H1 (cell line): ENCODE measurements at regions not wholly inside any gene's neighbourhood (a gene's known extent, or its start where the extent isn't known, plus 50 kb on each side); places are given as distances from the start of the nearest gene placed in this dataset.

Experiments
- CTCF ChIA-PET: fragments of 300-600 bp; sonication (Branson Sonifier 250); formaldehyde crosslinking; loops from one replicate; lab custom pipeline; 2021; ENCODE audit not compliant: partially characterized antibody; lab: Charles Lee
- POLR2A ChIA-PET: fragments of 300-600 bp; sonication (Branson Sonifier 250); formaldehyde crosslinking; loops from one replicate; lab custom pipeline; 2021; ENCODE audit warnings: inconsistent platforms; ENCODE audit not compliant: partially characterized antibody; lab: Charles Lee
- DNase-seq, 2 experiments: peaks; one replicate each; pipeline versions ENCODE4 v3.0.0 to v3.0.0-alpha.2; 2010 to 2022; ENCODE audit warnings: low spot score in 2 of 2, low read depth in 1 of 2, mixed read lengths in 1 of 2
- FAIRE-seq: peaks from 2 replicates; lab custom pipeline; 2011; peaks lifted over from hg19 to GRCh38; lab: Jason Lieb, UNC
- H2AFZ ChIP-seq: 2 replicates; pipeline ENCODE4 v1.8.1; 2012; ENCODE audit warnings: low read length, inconsistent platforms
- H2AK5ac ChIP-seq: 2 replicates; pipeline ENCODE4 v1.6.1; 2013; ENCODE audit warnings: low read depth, low read length
- H2BK120ac ChIP-seq: replicated peaks from 2 replicates; pipeline ENCODE3; 2013; ENCODE audit warnings: low read depth, low read length, inconsistent platforms
- H2BK12ac ChIP-seq: 2 replicates; pipeline ENCODE4 v1.6.1; 2013; ENCODE audit warnings: low read depth, low read length
- H2BK15ac ChIP-seq: 2 replicates; pipeline ENCODE4 v1.6.1; 2013; ENCODE audit warnings: low read length
- H2BK20ac ChIP-seq: 2 replicates; pipeline ENCODE4 v1.6.1; 2013; ENCODE audit warnings: low read length
- H2BK5ac ChIP-seq: 2 replicates; pipeline ENCODE4 v1.6.1; 2013; ENCODE audit warnings: low read depth, low read length
- H3K14ac ChIP-seq: 2 replicates; pipeline ENCODE4 v1.6.1; 2013; ENCODE audit warnings: inconsistent platforms; ENCODE audit not compliant: insufficient read length
- H3K18ac ChIP-seq: 2 replicates; pipeline ENCODE4 v1.6.1; 2013; ENCODE audit warnings: low read length; ENCODE audit errors: extremely low read depth
- H3K23ac ChIP-seq: 2 replicates; pipeline ENCODE4 v1.6.1; 2013; ENCODE audit warnings: inconsistent platforms; ENCODE audit not compliant: insufficient read length
- H3K23me2 ChIP-seq: 2 replicates; pipeline ENCODE4 v1.6.1; 2013; ENCODE audit warnings: low read depth, low read length
- H3K27ac ChIP-seq: 2 replicates; pipeline ENCODE4 v1.6.1; 2011; ENCODE audit warnings: low read depth, low read length, inconsistent platforms
- H3K27me3 ChIP-seq, 4 experiments: replicated peaks in 1 of 4; 1 replicate in 1 of 4; 2 replicates in 3 of 4; pipeline versions ENCODE4 v1.6.1 to v1.8.1; 2011 to 2013; ENCODE audit warnings: low read length in 3 of 4, mild to moderate bottlenecking in 3 of 4, inconsistent platforms in 2 of 4, mixed read lengths in 2 of 4, moderate library complexity in 1 of 4; ENCODE audit not compliant: control insufficient read depth in 3 of 4, insufficient read depth in 3 of 4; ENCODE audit errors: extremely low read depth in 1 of 4
- H3K36me3 ChIP-seq, 4 experiments: 2 replicates each; pipeline versions ENCODE4 v1.6.1 to v1.8.1; 2011 to 2013; ENCODE audit warnings: mild to moderate bottlenecking in 4 of 4, low read length in 3 of 4, moderate library complexity in 2 of 4, control low read depth in 1 of 4, inconsistent platforms in 1 of 4; ENCODE audit not compliant: insufficient read depth in 4 of 4, control insufficient read depth in 2 of 4
- H3K4ac ChIP-seq: replicated peaks from 2 replicates; pipeline ENCODE3; 2013; ENCODE audit warnings: low read length, low read depth, mixed read lengths, inconsistent platforms; ENCODE audit not compliant: insufficient read length
- H3K4me1 ChIP-seq, 4 experiments: replicated peaks in 1 of 4; 1 replicate in 1 of 4; 2 replicates in 3 of 4; pipeline versions ENCODE4 v1.6.1 to v1.8.1; 2011 to 2013; ENCODE audit warnings: low read length in 3 of 4, inconsistent platforms in 2 of 4, mixed read lengths in 1 of 4; ENCODE audit not compliant: insufficient read depth in 4 of 4, control insufficient read depth in 3 of 4
- H3K4me2 ChIP-seq, 2 experiments: 2 replicates each; pipeline versions ENCODE4 v1.6.1 to v1.8.1; 2011 to 2013; ENCODE audit warnings: low read depth in 2 of 2, low read length in 2 of 2, control low read depth in 1 of 2, inconsistent platforms in 1 of 2, mild to moderate bottlenecking in 1 of 2; ENCODE audit not compliant: insufficient read depth in 1 of 2
- H3K4me3 ChIP-seq, 4 experiments: fragments of 200-600, 300-600 bp in 1 of 4; sonication (generic), shearing (Covaris generic), sonication (Bioruptor Twin) in 1 of 4; 2 replicates each; pipeline versions ENCODE4 v1.5.1 to v1.8.1; 2011 to 2016; ENCODE audit warnings: low read length in 4 of 4, low read depth in 3 of 4, control low read depth in 2 of 4, inconsistent platforms in 2 of 4, mild to moderate bottlenecking in 2 of 4, mixed read lengths in 1 of 4, moderate library complexity in 1 of 4; ENCODE audit not compliant: insufficient read depth in 2 of 4; ENCODE audit errors: extremely low read depth in 1 of 4
- H3K56ac ChIP-seq: replicated peaks from 2 replicates; pipeline ENCODE3; 2013; ENCODE audit warnings: low read depth, mild to moderate bottlenecking, mixed read lengths, low read length, inconsistent platforms; ENCODE audit not compliant: insufficient read length
- H3K79me1 ChIP-seq: 2 replicates; pipeline ENCODE4 v1.6.1; 2013; ENCODE audit warnings: low read depth, low read length, control low read depth
- H3K79me2 ChIP-seq, 2 experiments: 2 replicates each; pipeline versions ENCODE4 v1.6.1 to v1.8.1; 2012 to 2013; ENCODE audit warnings: low read length in 2 of 2, mild to moderate bottlenecking in 2 of 2, inconsistent platforms in 1 of 2; ENCODE audit not compliant: insufficient read depth in 2 of 2, control insufficient read depth in 1 of 2
- H3K9ac ChIP-seq, 4 experiments: replicated peaks in 1 of 4; 1 replicate in 1 of 4; 2 replicates in 3 of 4; pipeline versions ENCODE4 v1.6.1 to v1.8.1; 2011 to 2013; ENCODE audit warnings: low read depth in 3 of 4, low read length in 3 of 4, control low read depth in 2 of 4, mild to moderate bottlenecking in 2 of 4, moderate library complexity in 2 of 4, inconsistent platforms in 1 of 4; ENCODE audit errors: extremely low read depth in 1 of 4
- H3K9me3 ChIP-seq, 2 experiments: 2 replicates each; pipeline versions ENCODE4 v1.6.1 to v1.8.1; 2012 to 2013; ENCODE audit warnings: mild to moderate bottlenecking in 2 of 2, moderate library complexity in 2 of 2, control low read depth in 1 of 2, inconsistent platforms in 1 of 2, low read depth in 1 of 2, low read length in 1 of 2, mixed read lengths in 1 of 2; ENCODE audit not compliant: insufficient read depth in 2 of 2
- H4K20me1 ChIP-seq, 2 experiments: replicated peaks in 1 of 2; 2 replicates each; pipeline versions ENCODE3 to v1.8.1; 2011 to 2013; ENCODE audit warnings: inconsistent platforms in 2 of 2, low read length in 2 of 2, mild to moderate bottlenecking in 1 of 2; ENCODE audit not compliant: insufficient read depth in 2 of 2, control insufficient read depth in 1 of 2
- H4K5ac ChIP-seq: 2 replicates; pipeline ENCODE4 v1.6.1; 2013; ENCODE audit warnings: low read length, low read depth, mixed read lengths, inconsistent platforms; ENCODE audit not compliant: insufficient read length
- H4K8ac ChIP-seq: 2 replicates; pipeline ENCODE4 v1.8.0; 2013; ENCODE audit warnings: mild to moderate bottlenecking, moderate library complexity, low read length, inconsistent platforms; ENCODE audit not compliant: insufficient read depth; ENCODE audit errors: extremely low read depth
- H4K91ac ChIP-seq: replicated peaks from 2 replicates; pipeline ENCODE3; 2013; ENCODE audit warnings: low read length, mixed read lengths, inconsistent platforms; ENCODE audit not compliant: insufficient read length
- CREB1 ChIP-seq: IDR thresholded peaks from 2 replicates; pipeline ENCODE4 v1.6.1; 2012; ENCODE audit warnings: inconsistent platforms
- CTBP2 ChIP-seq: IDR thresholded peaks from 2 replicates; pipeline ENCODE4 v1.7.0; 2011; ENCODE audit warnings: borderline replicate concordance, mild to moderate bottlenecking, moderate library complexity, mixed read lengths, low read length; ENCODE audit not compliant: insufficient read depth, insufficient read length
- EZH2 ChIP-seq: fragments of 200-600 bp; sonication (generic); IDR thresholded peaks from 2 replicates; pipeline ENCODE4 v1.7.1; 2012; ENCODE audit warnings: low read depth, mild to moderate bottlenecking, moderate library complexity, low read length, inconsistent platforms; ENCODE audit not compliant: severe bottlenecking
- POLR2AphosphoS5 ChIP-seq: IDR thresholded peaks from 2 replicates; pipeline ENCODE4 v1.6.1; 2011; ENCODE audit warnings: low read depth, low read length
- POU5F1 ChIP-seq: IDR thresholded peaks from 2 replicates; pipeline ENCODE4 v1.6.1; 2011; ENCODE audit warnings: low read depth, mild to moderate bottlenecking, low read length, moderate library complexity
- SRF ChIP-seq: IDR thresholded peaks from 2 replicates; pipeline ENCODE4 v1.6.1; 2011; ENCODE audit warnings: mild to moderate bottlenecking, low read depth, low read length, moderate library complexity
- TEAD4 ChIP-seq: IDR thresholded peaks from 2 replicates; pipeline ENCODE4 v1.6.1; 2012; ENCODE audit warnings: low read depth, low read length, inconsistent platforms, mixed read lengths
- WGBS, 2 experiments: shearing (Covaris generic) in 1 of 2; methylation state at CpG; one replicate each; pipeline versions ENCODE4 v1.1.6 to v1.1.7; 2013 to 2015; ENCODE audit warnings: low lambda C conversion rate in 2 of 2, mixed read lengths in 2 of 2, inconsistent platforms in 1 of 2, low coverage in 1 of 2, missing lambda C conversion rate in 1 of 2; ENCODE audit not compliant: insufficient replicate concordance in 2 of 2, insufficient coverage in 1 of 2, insufficient read length in 1 of 2; ENCODE audit errors: extremely low coverage in 1 of 2, missing lambda C conversion rate in 1 of 2; 5-methylcytosine and 5-hydroxymethylcytosine counted together
- TF ChIP-seq, protein P1 (sequence below): IDR thresholded peaks from 2 replicates; pipeline ENCODE4 v1.6.1; 2011; ENCODE audit warnings: low read length, improper control_type of control experiment
- TF ChIP-seq, protein P2 (sequence below): IDR thresholded peaks from 2 replicates; pipeline ENCODE4 v1.6.1; 2012; ENCODE audit warnings: low read length, inconsistent platforms

- no peak overlapping the region for H4K8ac ChIP-seq
- no peak overlapping the region for H3K9ac ChIP-seq
- no peak overlapping the region for H2BK120ac ChIP-seq
- H3K4ac ChIP-seq, result no peak overlapping the region
- POLR2A ChIA-PET, result no interaction called here
- H2BK20ac ChIP-seq, result no peak overlapping the region
- H3K23ac ChIP-seq, result no peak overlapping the region
- WGBS, 2 experiments, result 89% methylated on average over 23 of the region's 23 CpGs; no CpG with 5 or more reads in 1 of the 2 experiments
- H2AK5ac ChIP-seq, result no peak overlapping the region
- peaks cover 0 to 2% (median 0%) of the 10 kb centered on the region in 4 experiments; a peak in 1 of 7 replicates for H3K27me3 ChIP-seq
- peaks cover 0 to 1% of the 10 kb centered on the region in 2 experiments for H4K20me1 ChIP-seq
- FAIRE-seq, result no peak
- no peaks in the 10 kb centered on the region for H3K36me3 ChIP-seq
- H3K14ac ChIP-seq, result no peak overlapping the region
- H2BK12ac ChIP-seq, result no peak overlapping the region
- no peaks in the 10 kb centered on the region; a peak in 1 of 4 replicates for H3K9me3 ChIP-seq
- DNase-seq, result no peak
- no peak overlapping the region for H3K4me3 ChIP-seq
- no peak overlapping the region for H2BK5ac ChIP-seq
- H4K91ac ChIP-seq, result no peak overlapping the region
- CTCF ChIA-PET, result interaction anchor here (0.6 to 6.9 kb wide), 10 partner anchors 12 to 799 kb away, joined by 3 to 103 read pairs (median 4); no protein-coding TSS in a partner anchor
- H3K56ac ChIP-seq, result no peak overlapping the region
- no peak overlapping the region for H3K27ac ChIP-seq
- no peak overlapping the region for H3K4me2 ChIP-seq
- peaks cover 0 to 22% (median 18%) of the 10 kb centered on the region in 4 experiments; a peak in 6 of 7 replicates for H3K4me1 ChIP-seq
- H3K18ac ChIP-seq, result no peak overlapping the region
- no peak overlapping the region for H4K5ac ChIP-seq
- no peak overlapping the region for H2BK15ac ChIP-seq
- peaks cover 2% of the 10 kb centered on the region; the same call in 1 of the 2 replicates for H3K23me2 ChIP-seq
- no peak overlapping the region for H2AFZ ChIP-seq
- no peaks in the 10 kb centered on the region for H3K79me2 ChIP-seq
- H3K79me1 ChIP-seq, result no peaks in the 10 kb centered on the region
- TF ChIP-seq POU5F1, result no peak
- no peak for TF ChIP-seq EZH2
- no peak for TF ChIP-seq TEAD4
- no peak for TF ChIP-seq CREB1
- no peak for TF ChIP-seq CTBP2
- TF ChIP-seq, protein P1, sequence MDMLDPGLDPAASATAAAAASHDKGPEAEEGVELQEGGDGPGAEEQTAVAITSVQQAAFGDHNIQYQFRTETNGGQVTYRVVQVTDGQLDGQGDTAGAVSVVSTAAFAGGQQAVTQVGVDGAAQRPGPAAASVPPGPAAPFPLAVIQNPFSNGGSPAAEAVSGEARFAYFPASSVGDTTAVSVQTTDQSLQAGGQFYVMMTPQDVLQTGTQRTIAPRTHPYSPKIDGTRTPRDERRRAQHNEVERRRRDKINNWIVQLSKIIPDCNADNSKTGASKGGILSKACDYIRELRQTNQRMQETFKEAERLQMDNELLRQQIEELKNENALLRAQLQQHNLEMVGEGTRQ, result no peak
- no peak for TF ChIP-seq POLR2AphosphoS5
- TF ChIP-seq, protein P2, sequence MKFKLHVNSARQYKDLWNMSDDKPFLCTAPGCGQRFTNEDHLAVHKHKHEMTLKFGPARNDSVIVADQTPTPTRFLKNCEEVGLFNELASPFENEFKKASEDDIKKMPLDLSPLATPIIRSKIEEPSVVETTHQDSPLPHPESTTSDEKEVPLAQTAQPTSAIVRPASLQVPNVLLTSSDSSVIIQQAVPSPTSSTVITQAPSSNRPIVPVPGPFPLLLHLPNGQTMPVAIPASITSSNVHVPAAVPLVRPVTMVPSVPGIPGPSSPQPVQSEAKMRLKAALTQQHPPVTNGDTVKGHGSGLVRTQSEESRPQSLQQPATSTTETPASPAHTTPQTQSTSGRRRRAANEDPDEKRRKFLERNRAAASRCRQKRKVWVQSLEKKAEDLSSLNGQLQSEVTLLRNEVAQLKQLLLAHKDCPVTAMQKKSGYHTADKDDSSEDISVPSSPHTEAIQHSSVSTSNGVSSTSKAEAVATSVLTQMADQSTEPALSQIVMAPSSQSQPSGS, result no peak
- TF ChIP-seq SRF, result no peak
Measured at GRCh38 chr2:9772999-9773902, 70.0 kb upstream of the TAF1B start.
